SKM-1 treated with dmso at 0.1 percent for 144 hours (cell line): ENCODE measurements at regions not wholly inside any gene's neighbourhood (a gene's known extent, or its start where the extent isn't known, plus 50 kb on each side); places are given as distances from the start of the nearest gene placed in this dataset.
"Not testable (repeated sequence)": the region's sequence is repeated elsewhere in the genome, so short reads cannot be mapped to it uniquely, and the experiment has no call there.

Source experiments
- DNase-seq: peaks from one replicate; lab custom pipeline; 2025; ENCODE audit not compliant: unreplicated experiment; lab: John Stamatoyannopoulos, UW

GRCh38 chr18:39235118-39235719 lies 1669.6 kb upstream of the CELF4 start:
- no peak for DNase-seq

GRCh38 chr18:39232937-39233336 lies 1667.3 kb upstream of the CELF4 start:
- no peak for DNase-seq

- DNase-seq = no peak
Observed at GRCh38 chr18:39232490-39232889, 1666.9 kb upstream of the CELF4 start.

- DNase-seq = no peak
Observed at GRCh38 chr18:39230086-39230803, 1664.6 kb upstream of the CELF4 start.

GRCh38 chr18:39227769-39228168 lies 1662.2 kb upstream of the CELF4 start:
- not testable (repeated sequence) for DNase-seq

- no peak for DNase-seq
Observed at GRCh38 chr18:39225373-39225772, 1659.8 kb upstream of the CELF4 start.

- DNase-seq = no peak
Observed at GRCh38 chr18:39223283-39223682, 1657.7 kb upstream of the CELF4 start.

- no peak for DNase-seq
Observed at GRCh38 chr18:39215920-39216319, 1650.3 kb upstream of the CELF4 start.

- no peak for DNase-seq
Observed at GRCh38 chr18:39211461-39211860, 1645.9 kb upstream of the CELF4 start.

- DNase-seq = no peak
Observed at GRCh38 chr18:39209173-39209572, 1643.6 kb upstream of the CELF4 start.

GRCh38 chr18:39208729-39209128 lies 1643.1 kb upstream of the CELF4 start:
- DNase-seq = no peak

GRCh38 chr18:39208190-39208589 lies 1642.6 kb upstream of the CELF4 start:
- DNase-seq = no peak

GRCh38 chr18:39206398-39207103 lies 1641.0 kb upstream of the CELF4 start:
- not testable (repeated sequence) for DNase-seq

- DNase-seq = no peak
Observed at GRCh38 chr18:39205565-39206195, 1640.1 kb upstream of the CELF4 start.

- no peak for DNase-seq
Observed at GRCh38 chr18:39200153-39200552, 1634.6 kb upstream of the CELF4 start.

- no peak for DNase-seq
Observed at GRCh38 chr18:39199231-39199855, 1633.7 kb upstream of the CELF4 start.

- no peak for DNase-seq
Observed at GRCh38 chr18:39198376-39198775, 1632.8 kb upstream of the CELF4 start.

GRCh38 chr18:39191931-39192330 lies 1626.3 kb upstream of the CELF4 start:
- no peak for DNase-seq

GRCh38 chr18:39191058-39191457 lies 1625.5 kb upstream of the CELF4 start:
- DNase-seq = no peak

- peak; percentile 4 for DNase-seq
Observed at GRCh38 chr18:39190508-39190907, 1624.9 kb upstream of the CELF4 start.

GRCh38 chr18:39188278-39188677 lies 1622.7 kb upstream of the CELF4 start:
- no peak for DNase-seq
